ENCODE measurements at regions not wholly inside any gene's neighbourhood (a gene's known extent, or its start where the extent isn't known, plus 50 kb on each side); places are given as distances from the start of the nearest gene placed in this dataset.
"Not testable (repeated sequence)": the region's sequence is repeated elsewhere in the genome, so short reads cannot be mapped to it uniquely, and the experiment has no call there.

GRCh38 chr7:17046666-17047065 lies 164.9 kb upstream of the AGR3 start:
- no peaks in the 10 kb centered on the region for H3K27me3 ChIP-seq (ENCODE audit: control insufficient read depth, extremely low read depth, insufficient read depth, low read length)
- H3K4me3 ChIP-seq (ENCODE audit: control insufficient read depth in 2 of 3, extremely low read depth in 1 of 3, insufficient read depth in 2 of 3, low read depth in 1 of 3, low read length in 3 of 3) = no peak overlapping the region
- dilution Hi-C loops (cut with MboI; ENCODE audit: extremely low pct_ligation_motif_present, low sequenced_read_pairs) = no loop called here
- H3K27ac ChIP-seq (ENCODE audit: control insufficient read depth, insufficient read depth, low read length) = no peak overlapping the region
- H3K9ac ChIP-seq (ENCODE audit: control insufficient read depth, extremely low read depth, insufficient read depth, low read length) = no peak overlapping the region
- H3K79me2 ChIP-seq (ENCODE audit: control insufficient read depth, insufficient read depth, low read length) = no peaks in the 10 kb centered on the region
- no peaks in the 10 kb centered on the region for H3K36me3 ChIP-seq (ENCODE audit: control insufficient read depth in 2 of 2, extremely low read depth in 1 of 2, insufficient read depth in 2 of 2, low read length in 2 of 2)
- H3K9me3 ChIP-seq (ENCODE audit: control insufficient read depth, low read depth, low read length) = no peaks in the 10 kb centered on the region
- H3K4me1 ChIP-seq (ENCODE audit: control insufficient read depth, extremely low read depth, insufficient read depth, low read length) = peaks cover 14% of the 10 kb centered on the region
- H2AFZ ChIP-seq (ENCODE audit: control insufficient read depth, low read length) = no peak overlapping the region
- H3K4me2 ChIP-seq (ENCODE audit: control insufficient read depth, extremely low read depth, insufficient read depth, low read depth, low read length) = no peak overlapping the region
- no peak for FAIRE-seq
- no peak for DNase-seq (ENCODE audit: low read depth, low spot score)
- H3K9me1 ChIP-seq (ENCODE audit: control insufficient read depth, extremely low read depth, insufficient read depth, low read length) = no peaks in the 10 kb centered on the region
- H4K20me1 ChIP-seq (ENCODE audit: control insufficient read depth, extremely low read depth, insufficient read depth, low read length) = no peaks in the 10 kb centered on the region
- TF ChIP-seq EZH2 (IDR thresholded peaks at IDR 0.05; ENCODE audit: low read length) (no peak), CTCF (optimal IDR thresholded peaks at IDR 0.05 in 1 of 3, IDR thresholded peaks at IDR 0.05 in 1 of 3, conservative IDR thresholded peaks at IDR 0.05 in 1 of 3; ENCODE audit: extremely low read depth in 1 of 3, insufficient read depth in 2 of 3, low read length in 3 of 3) (no peak)

GRCh38 chr7:17053164-17053563 lies 171.4 kb upstream of the AGR3 start:
- dilution Hi-C loops (cut with MboI; ENCODE audit: extremely low pct_ligation_motif_present, low sequenced_read_pairs); H3K9ac ChIP-seq (ENCODE audit: control insufficient read depth, extremely low read depth, insufficient read depth, low read length); H3K79me2 ChIP-seq (ENCODE audit: control insufficient read depth, insufficient read depth, low read length); H3K4me3 ChIP-seq (ENCODE audit: control insufficient read depth in 2 of 3, extremely low read depth in 1 of 3, insufficient read depth in 2 of 3, low read depth in 1 of 3, low read length in 3 of 3); H4K20me1 ChIP-seq (ENCODE audit: control insufficient read depth, extremely low read depth, insufficient read depth, low read length); H3K27ac ChIP-seq (ENCODE audit: control insufficient read depth, insufficient read depth, low read length); DNase-seq (ENCODE audit: low read depth, low spot score); H3K9me1 ChIP-seq (ENCODE audit: control insufficient read depth, extremely low read depth, insufficient read depth, low read length); H3K27me3 ChIP-seq (ENCODE audit: control insufficient read depth, extremely low read depth, insufficient read depth, low read length); H3K9me3 ChIP-seq (ENCODE audit: control insufficient read depth, low read depth, low read length); H3K4me2 ChIP-seq (ENCODE audit: control insufficient read depth, extremely low read depth, insufficient read depth, low read depth, low read length); FAIRE-seq; H2AFZ ChIP-seq (ENCODE audit: control insufficient read depth, low read length); H3K36me3 ChIP-seq (ENCODE audit: control insufficient read depth in 2 of 2, extremely low read depth in 1 of 2, insufficient read depth in 2 of 2, low read length in 2 of 2): not testable (repeated sequence)
- peaks cover 27% of the 10 kb centered on the region for H3K4me1 ChIP-seq (ENCODE audit: control insufficient read depth, extremely low read depth, insufficient read depth, low read length)

GRCh38 chr7:17054206-17054605 lies 172.4 kb upstream of the AGR3 start:
- H3K4me3 ChIP-seq (ENCODE audit: control insufficient read depth in 2 of 3, extremely low read depth in 1 of 3, insufficient read depth in 2 of 3, low read depth in 1 of 3, low read length in 3 of 3) = no peak overlapping the region
- no peak for DNase-seq (ENCODE audit: low read depth, low spot score)
- peak; percentile 46 for FAIRE-seq
- H3K9ac ChIP-seq (ENCODE audit: control insufficient read depth, extremely low read depth, insufficient read depth, low read length) = no peak overlapping the region
- H4K20me1 ChIP-seq (ENCODE audit: control insufficient read depth, extremely low read depth, insufficient read depth, low read length) = no peaks in the 10 kb centered on the region
- no peaks in the 10 kb centered on the region for H3K9me3 ChIP-seq (ENCODE audit: control insufficient read depth, low read depth, low read length)
- peak overlapping the region; percentile 39 for H2AFZ ChIP-seq (ENCODE audit: control insufficient read depth, low read length)
- no peaks in the 10 kb centered on the region for H3K27me3 ChIP-seq (ENCODE audit: control insufficient read depth, extremely low read depth, insufficient read depth, low read length)
- TF ChIP-seq EZH2 (IDR thresholded peaks at IDR 0.05; ENCODE audit: low read length) = no peak
- TF ChIP-seq CTCF (optimal IDR thresholded peaks at IDR 0.05 in 1 of 3, IDR thresholded peaks at IDR 0.05 in 1 of 3, conservative IDR thresholded peaks at IDR 0.05 in 1 of 3; ENCODE audit: extremely low read depth in 1 of 3, insufficient read depth in 2 of 3, low read length in 3 of 3) = no peak
- dilution Hi-C loops (cut with MboI; ENCODE audit: extremely low pct_ligation_motif_present, low sequenced_read_pairs) = no loop called here
- peak overlapping the region; percentile 41 for H3K4me2 ChIP-seq (ENCODE audit: control insufficient read depth, extremely low read depth, insufficient read depth, low read depth, low read length)
- H3K36me3 ChIP-seq (ENCODE audit: control insufficient read depth in 2 of 2, extremely low read depth in 1 of 2, insufficient read depth in 2 of 2, low read length in 2 of 2) = no peaks in the 10 kb centered on the region
- H3K4me1 ChIP-seq (ENCODE audit: control insufficient read depth, extremely low read depth, insufficient read depth, low read length) = peaks cover 30% of the 10 kb centered on the region
- no peaks in the 10 kb centered on the region for H3K9me1 ChIP-seq (ENCODE audit: control insufficient read depth, extremely low read depth, insufficient read depth, low read length)
- no peaks in the 10 kb centered on the region for H3K79me2 ChIP-seq (ENCODE audit: control insufficient read depth, insufficient read depth, low read length)
- no peak overlapping the region for H3K27ac ChIP-seq (ENCODE audit: control insufficient read depth, insufficient read depth, low read length)

Data from keratinocyte (primary cell).